ENCODE measurements at regions not wholly inside any gene's neighbourhood (a gene's known extent, or its start where the extent isn't known, plus 50 kb on each side); places are given as distances from the start of the nearest gene placed in this dataset.

DNA sequence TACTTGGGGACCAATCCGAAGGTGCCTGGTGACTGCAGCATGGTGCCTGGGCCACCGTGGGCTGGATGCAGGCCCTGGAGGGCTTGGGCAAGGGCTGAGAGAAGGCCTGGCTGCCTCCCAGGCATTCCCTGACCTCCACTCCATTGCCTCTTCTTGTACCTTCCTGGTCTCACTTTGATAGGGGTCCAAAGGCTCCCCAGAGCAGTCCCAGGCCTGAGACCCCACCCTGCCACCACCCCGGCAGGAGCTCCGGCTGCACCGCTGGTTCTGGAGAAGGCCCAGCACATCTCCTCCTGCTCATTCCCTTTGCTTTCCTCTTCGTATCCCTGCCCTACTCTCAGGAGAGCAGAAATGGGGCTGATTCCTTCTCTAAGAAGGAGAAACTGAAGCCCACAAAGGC is 133.3 kb upstream of the IPO9 start:
- Histone ChIP-seq H3K79me2 (ENCODE audit: insufficient read depth, low read length) (no peaks in the 10 kb centered on the region), H4K20me1 (ENCODE audit: insufficient read depth) (no peaks in the 10 kb centered on the region), H3K9me2 (ENCODE audit: insufficient read depth) (no peaks in the 10 kb centered on the region), H3K4me3 (replicated peaks in 1 of 2; ENCODE audit: low read depth in 1 of 2, low read length in 2 of 2) (no peak overlapping the region), H3K9ac (ENCODE audit: low read length) (no peak overlapping the region), H3K27me3 (ENCODE audit: insufficient read depth, low read length) (no peaks in the 10 kb centered on the region), H3K27ac (ENCODE audit: low read depth, low read length) (no peak overlapping the region), H3K36me3 (ENCODE audit: control insufficient read depth in 1 of 2, insufficient read depth in 2 of 2, low read length in 2 of 2) (no peaks in the 10 kb centered on the region), H3K4me1 (ENCODE audit: control insufficient read depth in 1 of 2, insufficient read depth in 2 of 2, low read length in 2 of 2) (no peaks in the 10 kb centered on the region), H2AFZ (ENCODE audit: low read depth, low read length, poor library complexity, severe bottlenecking) (no peak overlapping the region), H3K4me2 (ENCODE audit: low read length) (no peak overlapping the region), H3K9me3 (ENCODE audit: control insufficient read depth in 1 of 2, insufficient read depth in 1 of 2, low read depth in 1 of 2, low read length in 2 of 2) (no peaks in the 10 kb centered on the region)
- CTCF ChIA-PET = no interaction called here
- DNase-seq (ENCODE audit: low read depth, low spot score) (no peak), ATAC-seq (no peak)
- RAD21 ChIA-PET (ENCODE audit: low non-redundant PET in 1 of 2, low total read pairs in 2 of 2, uncharacterized antibody in 2 of 2, unreplicated experiment in 2 of 2) = no interaction called here
- intact Hi-C loops (cut with micrococcal nuclease) = no loop called here
- BruUV-seq (replicated peaks) = no TSS peak
- POLR2A ChIA-PET = no interaction called here
- no peak for TF ChIP-seq ZNF274 (IDR thresholded peaks at IDR 0.05; ENCODE audit: low read depth, low read length)
- TF ChIP-seq, protein P1, sequence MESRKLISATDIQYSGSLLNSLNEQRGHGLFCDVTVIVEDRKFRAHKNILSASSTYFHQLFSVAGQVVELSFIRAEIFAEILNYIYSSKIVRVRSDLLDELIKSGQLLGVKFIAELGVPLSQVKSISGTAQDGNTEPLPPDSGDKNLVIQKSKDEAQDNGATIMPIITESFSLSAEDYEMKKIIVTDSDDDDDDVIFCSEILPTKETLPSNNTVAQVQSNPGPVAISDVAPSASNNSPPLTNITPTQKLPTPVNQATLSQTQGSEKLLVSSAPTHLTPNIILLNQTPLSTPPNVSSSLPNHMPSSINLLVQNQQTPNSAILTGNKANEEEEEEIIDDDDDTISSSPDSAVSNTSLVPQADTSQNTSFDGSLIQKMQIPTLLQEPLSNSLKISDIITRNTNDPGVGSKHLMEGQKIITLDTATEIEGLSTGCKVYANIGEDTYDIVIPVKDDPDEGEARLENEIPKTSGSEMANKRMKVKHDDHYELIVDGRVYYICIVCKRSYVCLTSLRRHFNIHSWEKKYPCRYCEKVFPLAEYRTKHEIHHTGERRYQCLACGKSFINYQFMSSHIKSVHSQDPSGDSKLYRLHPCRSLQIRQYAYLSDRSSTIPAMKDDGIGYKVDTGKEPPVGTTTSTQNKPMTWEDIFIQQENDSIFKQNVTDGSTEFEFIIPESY (IDR thresholded peaks at IDR 0.05; ENCODE audit: extremely low read depth, insufficient replicate concordance, low read length) = no peak
- TF ChIP-seq, protein P2, sequence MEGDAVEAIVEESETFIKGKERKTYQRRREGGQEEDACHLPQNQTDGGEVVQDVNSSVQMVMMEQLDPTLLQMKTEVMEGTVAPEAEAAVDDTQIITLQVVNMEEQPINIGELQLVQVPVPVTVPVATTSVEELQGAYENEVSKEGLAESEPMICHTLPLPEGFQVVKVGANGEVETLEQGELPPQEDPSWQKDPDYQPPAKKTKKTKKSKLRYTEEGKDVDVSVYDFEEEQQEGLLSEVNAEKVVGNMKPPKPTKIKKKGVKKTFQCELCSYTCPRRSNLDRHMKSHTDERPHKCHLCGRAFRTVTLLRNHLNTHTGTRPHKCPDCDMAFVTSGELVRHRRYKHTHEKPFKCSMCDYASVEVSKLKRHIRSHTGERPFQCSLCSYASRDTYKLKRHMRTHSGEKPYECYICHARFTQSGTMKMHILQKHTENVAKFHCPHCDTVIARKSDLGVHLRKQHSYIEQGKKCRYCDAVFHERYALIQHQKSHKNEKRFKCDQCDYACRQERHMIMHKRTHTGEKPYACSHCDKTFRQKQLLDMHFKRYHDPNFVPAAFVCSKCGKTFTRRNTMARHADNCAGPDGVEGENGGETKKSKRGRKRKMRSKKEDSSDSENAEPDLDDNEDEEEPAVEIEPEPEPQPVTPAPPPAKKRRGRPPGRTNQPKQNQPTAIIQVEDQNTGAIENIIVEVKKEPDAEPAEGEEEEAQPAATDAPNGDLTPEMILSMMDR (IDR thresholded peaks at IDR 0.05 in 2 of 3, conservative IDR thresholded peaks at IDR 0.05 in 1 of 3; ENCODE audit: borderline replicate concordance in 1 of 3, insufficient read depth in 1 of 3, low read depth in 2 of 3, low read length in 2 of 3) = no peak
- TF ChIP-seq ZFX (IDR thresholded peaks at IDR 0.05) = no peak
- TF ChIP-seq YY1 (IDR thresholded peaks at IDR 0.05; ENCODE audit: extremely low read depth, insufficient replicate concordance, low read depth, low read length) = no peak
- no peak for TF ChIP-seq EGR1 (IDR thresholded peaks at IDR 0.05; ENCODE audit: low read depth)
- no peak for TF ChIP-seq TCF7L2 (IDR thresholded peaks at IDR 0.05; ENCODE audit: borderline replicate concordance, extremely low read depth, insufficient read depth, insufficient read length)
- TF ChIP-seq FOSL1 (IDR thresholded peaks at IDR 0.05; ENCODE audit: low read depth) = no peak
- TF ChIP-seq CBX3 (IDR thresholded peaks at IDR 0.05; ENCODE audit: low read depth) = no peak
- TF ChIP-seq SP1 (IDR thresholded peaks at IDR 0.05; ENCODE audit: low read depth) = no peak
- no peak for TF ChIP-seq SRF (IDR thresholded peaks at IDR 0.05; ENCODE audit: low read depth)
- no peak for TF ChIP-seq JUND (IDR thresholded peaks at IDR 0.05)
- no peak for TF ChIP-seq SIN3A (IDR thresholded peaks at IDR 0.05; ENCODE audit: low read depth)
- no peak for TF ChIP-seq POLR2AphosphoS5 (IDR thresholded peaks at IDR 0.05; ENCODE audit: low read depth, low read length)
- no peak for TF ChIP-seq EZH2phosphoT487 (IDR thresholded peaks at IDR 0.05; ENCODE audit: borderline replicate concordance)
- TF ChIP-seq ELF1 (IDR thresholded peaks at IDR 0.05; ENCODE audit: borderline replicate concordance, low read depth) = no peak
- TF ChIP-seq, protein P3, sequence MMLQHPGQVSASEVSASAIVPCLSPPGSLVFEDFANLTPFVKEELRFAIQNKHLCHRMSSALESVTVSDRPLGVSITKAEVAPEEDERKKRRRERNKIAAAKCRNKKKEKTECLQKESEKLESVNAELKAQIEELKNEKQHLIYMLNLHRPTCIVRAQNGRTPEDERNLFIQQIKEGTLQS (IDR thresholded peaks at IDR 0.05) = no peak
- TF ChIP-seq, protein P4, sequence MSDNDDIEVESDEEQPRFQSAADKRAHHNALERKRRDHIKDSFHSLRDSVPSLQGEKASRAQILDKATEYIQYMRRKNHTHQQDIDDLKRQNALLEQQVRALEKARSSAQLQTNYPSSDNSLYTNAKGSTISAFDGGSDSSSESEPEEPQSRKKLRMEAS (IDR thresholded peaks at IDR 0.05) = no peak
- no peak for TF ChIP-seq RAD21 (IDR thresholded peaks at IDR 0.05; ENCODE audit: low read depth)
